Body of pancreas (tissue), 4 donors: ENCODE measurements at regions not wholly inside any gene's neighbourhood (a gene's known extent, or its start where the extent isn't known, plus 50 kb on each side); places are given as distances from the start of the nearest gene placed in this dataset.

ENCODE experiments used
- ATAC-seq: fragments of 150-250 bp; one replicate; pipeline ENCODE4 v1.9.1; 2016
- DNase-seq, 4 donors: peaks; one replicate each; pipeline ENCODE4 v3.0.0-alpha.2; 2019
- H3K27ac ChIP-seq, 4 donors: fragments of 200-600 bp; sonication (generic); 1 replicate in 3 of 4; 2 replicates in 1 of 4; pipeline versions ENCODE4 v1.5.1 to v1.6.1; 2016 to 2019; ENCODE audit warnings: mild to moderate bottlenecking in 1 of 4, mixed read lengths in 1 of 4, moderate library complexity in 1 of 4
- H3K27me3 ChIP-seq, 2 donors: fragments of 200-600 bp; sonication (generic); one replicate each; pipeline ENCODE4 v1.6.0; 2016; ENCODE audit warnings: mild to moderate bottlenecking in 1 of 2
- H3K36me3 ChIP-seq, 2 donors: fragments of 200-600 bp; sonication (generic); replicated peaks in 1 of 2; 2 replicates each; pipeline ENCODE4 v1.5.1; 2016; ENCODE audit warnings: low read depth in 2 of 2; ENCODE audit not compliant: insufficient read depth in 1 of 2
- H3K4me1 ChIP-seq: fragments of 200-600 bp; sonication (generic); one replicate; pipeline ENCODE4 v1.6.0; 2016
- H3K4me3 ChIP-seq, 2 donors: fragments of 200-600 bp; sonication (generic); 1 replicate in 1 of 2; 2 replicates in 1 of 2; pipeline ENCODE4 v1.5.1; 2016 to 2019
- H3K9me3 ChIP-seq, 3 donors: fragments of 200-600 bp; sonication (generic); 1 replicate in 2 of 3; 2 replicates in 1 of 3; pipeline ENCODE4 v1.5.1; 2016
- CTCF ChIP-seq, 7 experiments: fragments of 450-650 bp in 4 of 7; fragments of 200-600 bp in 3 of 7; sonication (generic) in 3 of 7; IDR thresholded peaks; one replicate each; pipeline ENCODE4 v1.5.1; 2016 to 2019; ENCODE audit warnings: antibody characterized with exemption in 7 of 7
- POLR2A ChIP-seq, 3 donors: fragments of 450-650 bp; IDR thresholded peaks; one replicate each; pipeline ENCODE4 v1.6.1; 2016; ENCODE audit warnings: antibody characterized with exemption in 3 of 3, mild to moderate bottlenecking in 2 of 3
- WGBS, 2 donors: methylation state at CpG; one replicate each; pipeline ENCODE4 v1.1.5; 2017; 5-methylcytosine and 5-hydroxymethylcytosine counted together
- intact Hi-C: fragments of 100-400 bp; cut with DNase I; formaldehyde crosslinking; loops from one replicate; pipeline ENCODE4 v1.15.1; 2023

- no peaks in the 10 kb centered on the region for H3K9me3 ChIP-seq
- no peak for ATAC-seq
- no peaks in the 10 kb centered on the region for H3K27me3 ChIP-seq
- no peak overlapping the region for H3K27ac ChIP-seq
- 58 to 59% methylated on average over 2 of the region's 2 CpGs for WGBS, 2 donors
- H3K36me3 ChIP-seq, result no peaks in the 10 kb centered on the region
- no peaks in the 10 kb centered on the region for H3K4me1 ChIP-seq
- intact Hi-C loops, result no loop called here
- TF ChIP-seq POLR2A (IDR thresholded peaks at IDR 0.05) (no peak), CTCF (IDR thresholded peaks at IDR 0.05) (no peak)
- no peak for DNase-seq
- no peak overlapping the region for H3K4me3 ChIP-seq
These were observed 937.9 kb downstream of the TUSC7 start for GRCh38 chr3:117647435-117647834.

GRCh38 chr3:117651246-117651645 lies 941.7 kb downstream of the TUSC7 start:
- DNase-seq (no peak), ATAC-seq (no peak)
- Histone ChIP-seq H3K36me3 (no peaks in the 10 kb centered on the region), H3K4me1 (no peaks in the 10 kb centered on the region), H3K27me3 (no peaks in the 10 kb centered on the region), H3K27ac (no peak overlapping the region), H3K9me3 (no peaks in the 10 kb centered on the region), H3K4me3 (no peak overlapping the region)
- intact Hi-C loops, result no loop called here
- no peak for TF ChIP-seq POLR2A (IDR thresholded peaks at IDR 0.05)
- no peak for TF ChIP-seq CTCF (IDR thresholded peaks at IDR 0.05)
- 57 to 66% methylated on average over 3 of the region's 3 CpGs for WGBS, 2 donors

GRCh38 chr3:117656391-117656790 lies 946.8 kb downstream of the TUSC7 start:
- no peak for ATAC-seq
- Histone ChIP-seq H3K9me3 (no peaks in the 10 kb centered on the region), H3K4me3 (no peak overlapping the region), H3K27ac (no peak overlapping the region), H3K4me1 (no peaks in the 10 kb centered on the region), H3K36me3 (no peaks in the 10 kb centered on the region), H3K27me3 (no peaks in the 10 kb centered on the region)
- no peak for DNase-seq
- no peak for TF ChIP-seq CTCF (IDR thresholded peaks at IDR 0.05)
- TF ChIP-seq POLR2A (IDR thresholded peaks at IDR 0.05), result no peak
- intact Hi-C loops, result no loop called here
- 78 to 79% methylated on average over 1 of the region's 1 CpG for whole genome bisulfite sequencing, 2 donors

- 78 to 79% methylated on average over 6 of the region's 6 CpGs for WGBS, 2 donors
- no peak for DNase-seq
- intact Hi-C loops, result no loop called here
- Histone ChIP-seq H3K36me3 (no peaks in the 10 kb centered on the region), H3K4me1 (no peaks in the 10 kb centered on the region), H3K9me3 (no peaks in the 10 kb centered on the region), H3K4me3 (no peak overlapping the region), H3K27ac (no peak overlapping the region), H3K27me3 (no peaks in the 10 kb centered on the region)
- TF ChIP-seq CTCF (IDR thresholded peaks at IDR 0.05) (no peak), POLR2A (IDR thresholded peaks at IDR 0.05) (no peak)
- no peak for ATAC-seq
These were observed 947.7 kb downstream of the TUSC7 start for GRCh38 chr3:117657278-117657677.

GRCh38 chr3:117660941-117661817 lies 951.6 kb downstream of the TUSC7 start:
- 80 to 81% methylated on average over 2 of the region's 2 CpGs for WGBS, 2 donors
- Histone ChIP-seq H3K27me3 (no peaks in the 10 kb centered on the region), H3K27ac (no peak overlapping the region), H3K4me3 (no peak overlapping the region), H3K4me1 (no peaks in the 10 kb centered on the region), H3K9me3 (no peaks in the 10 kb centered on the region), H3K36me3 (no peaks in the 10 kb centered on the region)
- intact Hi-C loops, result no loop called here
- DNase-seq (no peak), ATAC-seq (no peak)
- TF ChIP-seq POLR2A (IDR thresholded peaks at IDR 0.05) (no peak), CTCF (IDR thresholded peaks at IDR 0.05) (no peak)
